Mammary epithelial cell (primary cell): ENCODE measurements at regions not wholly inside any gene's neighbourhood (a gene's known extent, or its start where the extent isn't known, plus 50 kb on each side); places are given as distances from the start of the nearest gene placed in this dataset.

Experiments
- CTCF ChIP-seq, 2 donors: IDR thresholded peaks in 1 of 2; conservative IDR thresholded peaks in 1 of 2; 2 replicates each; pipeline ENCODE4 v1.5.1; 2011 to 2012; ENCODE audit warnings: inconsistent platforms in 2 of 2, low read length in 2 of 2, mild to moderate bottlenecking in 2 of 2, control low read depth in 1 of 2, low read depth in 1 of 2; ENCODE audit not compliant: insufficient read depth in 1 of 2; ENCODE audit errors: extremely low read depth in 1 of 2
- EZH2 ChIP-seq: IDR thresholded peaks from 2 replicates; pipeline ENCODE4 v1.6.1; 2012; ENCODE audit warnings: low read length, inconsistent platforms, borderline replicate concordance

GRCh38 chr4:125369098-125369497 is 54.3 kb downstream of the FAT4 start:
- TF ChIP-seq CTCF (conservative IDR thresholded peaks at IDR 0.05 in 1 of 2, IDR thresholded peaks at IDR 0.05 in 1 of 2; ENCODE audit: extremely low read depth in 1 of 2, insufficient read depth in 1 of 2, low read depth in 1 of 2, low read length in 2 of 2), result no peak
- TF ChIP-seq EZH2, result no peak
